AG04449 (cell line): ENCODE measurements at regions not wholly inside any gene's neighbourhood (a gene's known extent, or its start where the extent isn't known, plus 50 kb on each side); places are given as distances from the start of the nearest gene placed in this dataset.

Experiments
- CTCF ChIA-PET: fragments of 350-600 bp; formaldehyde crosslinking; extraction: SDS; loops from one replicate; lab custom pipeline; 2021; ENCODE audit warnings: antibody characterized with exemption; lab: Yijun Ruan, JAX
- POLR2A ChIA-PET: fragments of 400-600, 350-600 bp; formaldehyde crosslinking; extraction: SDS; loops from one replicate; lab custom pipeline; 2020; ENCODE audit warnings: antibody characterized with exemption, inconsistent platforms; lab: Yijun Ruan, JAX
- DNase-seq: peaks from one replicate; pipeline ENCODE4 v3.0.0-alpha.2; 2010; ENCODE audit warnings: low read depth, low spot score
- H3K4me3 ChIP-seq: 2 replicates; pipeline ENCODE4 v1.5.1; 2011; ENCODE audit warnings: low read depth, mild to moderate bottlenecking, control low read depth, low read length
- CTCF ChIP-seq: IDR thresholded peaks from one replicate; pipeline ENCODE4 v1.5.1; 2011; ENCODE audit warnings: mild to moderate bottlenecking, moderate library complexity, low read length, control low read depth, inconsistent platforms; ENCODE audit not compliant: insufficient read depth; ENCODE audit errors: missing control alignments

GRCh38 chr11:114758627-114759026 lies 80.3 kb downstream of the NXPE2 start:
- ChIA-PET CTCF (interaction anchor here (1.3 to 1.6 kb wide), 2 partner anchors 411 to 418 kb away, joined by 3 to 4 read pairs; no protein-coding TSS in a partner anchor), POLR2A (no interaction called here)
- TF ChIP-seq CTCF, result no peak
- DNase-seq, result no peak
- no peak overlapping the region for H3K4me3 ChIP-seq

GRCh38 chr11:114762408-114762807 lies 84.1 kb downstream of the NXPE2 start:
- ChIA-PET CTCF (interaction anchor here (0.8 to 3.1 kb wide), 11 partner anchors 10 to 894 kb away, joined by 3 to 28 read pairs (median 4); no protein-coding TSS in a partner anchor), POLR2A (no interaction called here)
- peak; percentile 2 for DNase-seq
- no peak overlapping the region for H3K4me3 ChIP-seq
- TF ChIP-seq CTCF, result peak; percentile 84

GRCh38 chr11:114764563-114764962 lies 86.2 kb downstream of the NXPE2 start:
- TF ChIP-seq CTCF, result no peak
- no peak overlapping the region for H3K4me3 ChIP-seq
- CTCF ChIA-PET, result interaction anchor here (1.1 to 3.1 kb wide), 4 partner anchors 10 to 483 kb away, joined by 3 to 28 read pairs (median 12); no protein-coding TSS in a partner anchor
- DNase-seq, result no peak
- POLR2A ChIA-PET, result no interaction called here

GRCh38 chr11:114771172-114771571 lies 92.8 kb downstream of the NXPE2 start:
- TF ChIP-seq CTCF, result no peak
- CTCF ChIA-PET, result no interaction called here

GRCh38 chr11:114773541-114774338 lies 95.4 kb downstream of the NXPE2 start:
- no peak overlapping the region for H3K4me3 ChIP-seq
- no peak for DNase-seq
- ChIA-PET CTCF (interaction anchor here (0.8 to 1.7 kb wide), 8 partner anchors 9 to 1450 kb away, joined by 3 to 13 read pairs (median 4); no protein-coding TSS in a partner anchor), POLR2A (no interaction called here)
- TF ChIP-seq CTCF, result no peak

More at GRCh38 chr11:114771172-114771571, 92.8 kb downstream of the NXPE2 start:
- DNase-seq, result no peak
- POLR2A ChIA-PET, result no interaction called here
- H3K4me3 ChIP-seq, result no peak overlapping the region
